ENCODE measurements at regions not wholly inside any gene's neighbourhood (a gene's known extent, or its start where the extent isn't known, plus 50 kb on each side); places are given as distances from the start of the nearest gene placed in this dataset.

- Mint-ChIP-seq H3K4me3 (no peak overlapping the region), H3K9me3 (ENCODE audit: insufficient read depth) (no peaks in the 10 kb centered on the region), H3K4me1 (ENCODE audit: low read depth) (no peaks in the 10 kb centered on the region), H3K27ac (no peak overlapping the region), H3K36me3 (ENCODE audit: low read depth) (no peaks in the 10 kb centered on the region), H3K27me3 (ENCODE audit: low read depth) (peaks cover 5% of the 10 kb centered on the region)
- DNase-seq (no peak), ATAC-seq (no peak)
- POLR2A ChIA-PET: no interaction called here
- CTCF ChIA-PET: no interaction called here
Observed at GRCh38 chr1:209444961-209445360, 138.6 kb upstream of the CAMK1G start.

DNA sequence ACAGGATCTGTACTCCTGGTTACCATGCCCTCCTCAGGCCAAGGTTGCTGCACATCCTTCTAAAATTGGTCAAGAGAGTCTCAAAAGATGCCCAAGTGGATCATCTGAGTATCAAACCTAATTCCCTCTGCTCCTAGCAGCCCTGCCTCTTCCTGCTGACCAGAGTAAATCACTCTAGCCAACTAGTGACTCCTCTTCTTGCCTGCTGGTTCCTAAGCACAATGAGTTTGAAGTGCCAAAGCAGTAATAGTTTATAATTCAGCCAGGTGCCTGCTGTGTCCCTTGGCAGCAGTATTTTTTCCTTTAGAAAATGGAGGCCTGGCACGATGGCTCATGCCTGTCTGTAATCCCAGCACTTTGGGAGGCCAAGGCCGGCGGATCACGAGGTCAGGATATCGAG lies 137.9 kb upstream of the CAMK1G start:
- Mint-ChIP-seq H3K4me3 (no peak overlapping the region), H3K27ac (no peak overlapping the region), H3K9me3 (ENCODE audit: insufficient read depth) (no peaks in the 10 kb centered on the region), H3K27me3 (ENCODE audit: low read depth) (peaks cover 3% of the 10 kb centered on the region), H3K36me3 (ENCODE audit: low read depth) (no peaks in the 10 kb centered on the region), H3K4me1 (ENCODE audit: low read depth) (no peaks in the 10 kb centered on the region)
- ChIA-PET CTCF (no interaction called here), POLR2A (no interaction called here)
- DNase-seq (no peak), ATAC-seq (no peak)

DNA sequence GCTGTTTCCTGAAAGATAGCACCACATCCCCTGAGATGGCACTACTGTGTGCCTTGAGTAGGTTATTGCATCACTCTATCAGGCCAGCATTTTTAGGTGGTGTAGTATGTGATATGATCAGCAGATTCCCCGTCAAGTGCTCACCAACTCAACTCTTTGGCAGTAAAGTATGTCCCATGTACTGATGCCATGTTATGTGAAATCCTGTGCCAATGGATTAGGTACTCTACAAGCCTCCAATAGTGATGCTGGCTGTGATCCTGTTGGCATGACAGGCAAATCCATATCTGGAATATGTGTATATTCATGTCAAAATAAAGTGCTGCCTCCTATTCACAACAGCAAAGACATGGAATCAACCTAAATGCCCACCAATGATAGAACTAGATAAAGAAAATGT lies 137.2 kb upstream of the CAMK1G start:
- Mint-ChIP-seq H3K4me3 (no peak overlapping the region), H3K27me3 (ENCODE audit: low read depth) (peaks cover 3% of the 10 kb centered on the region), H3K4me1 (ENCODE audit: low read depth) (no peaks in the 10 kb centered on the region), H3K36me3 (ENCODE audit: low read depth) (no peaks in the 10 kb centered on the region), H3K27ac (no peak overlapping the region), H3K9me3 (ENCODE audit: insufficient read depth) (no peaks in the 10 kb centered on the region)
- DNase-seq (no peak), ATAC-seq (no peak)
- CTCF ChIA-PET: no interaction called here
- POLR2A ChIA-PET: no interaction called here

DNA sequence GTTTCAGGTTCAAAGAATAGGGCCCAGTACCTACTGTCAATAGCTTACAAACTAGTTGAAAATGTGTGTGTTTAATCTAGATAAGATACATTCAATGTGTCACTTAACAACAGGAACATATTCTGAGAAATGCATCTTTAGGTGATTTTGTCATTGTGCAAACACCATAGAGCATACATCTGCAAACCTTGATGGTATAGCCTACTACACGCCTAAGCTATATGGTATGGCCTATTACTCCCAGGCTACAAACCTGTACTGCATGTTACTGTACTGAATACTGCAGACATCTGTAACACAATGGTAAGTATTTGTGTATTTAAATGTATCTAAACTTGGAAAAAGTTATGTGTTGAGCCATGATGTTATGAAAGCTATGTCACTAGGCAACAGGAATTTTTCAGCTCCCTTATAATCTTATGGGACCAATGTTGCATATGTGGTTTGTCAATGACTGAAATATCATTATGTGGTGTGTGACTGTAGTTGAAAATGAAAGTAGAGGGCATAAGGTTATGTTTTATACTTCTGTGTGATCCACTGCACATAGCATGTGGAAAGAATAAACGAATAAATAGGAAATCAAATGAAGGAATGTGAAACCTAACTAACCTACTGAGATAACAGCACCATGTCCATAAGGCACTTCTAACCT lies 129.0 kb upstream of the CAMK1G start:
- Mint-ChIP-seq H3K27me3 (ENCODE audit: low read depth) (peaks cover 8% of the 10 kb centered on the region), H3K27ac (no peak overlapping the region), H3K4me3 (no peak overlapping the region), H3K36me3 (ENCODE audit: low read depth) (no peaks in the 10 kb centered on the region), H3K4me1 (ENCODE audit: low read depth) (no peaks in the 10 kb centered on the region), H3K9me3 (ENCODE audit: insufficient read depth) (no peaks in the 10 kb centered on the region)
- ChIA-PET POLR2A (no interaction called here), CTCF (no interaction called here)
- DNase-seq (no peak), ATAC-seq (no peak)

GRCh38 chr1:209455145-209455544 lies 128.4 kb upstream of the CAMK1G start:
- H3K4me3 Mint-ChIP-seq: no peak overlapping the region
- ChIA-PET POLR2A (no interaction called here), CTCF (no interaction called here)
- no peak overlapping the region for H3K27ac Mint-ChIP-seq
- H3K27me3 Mint-ChIP-seq (ENCODE audit: low read depth): peaks cover 8% of the 10 kb centered on the region
- no peaks in the 10 kb centered on the region for H3K36me3 Mint-ChIP-seq (ENCODE audit: low read depth)
- no peaks in the 10 kb centered on the region for H3K9me3 Mint-ChIP-seq (ENCODE audit: insufficient read depth)
- no peaks in the 10 kb centered on the region for H3K4me1 Mint-ChIP-seq (ENCODE audit: low read depth)
- DNase-seq (no peak), ATAC-seq (no peak)

DNA sequence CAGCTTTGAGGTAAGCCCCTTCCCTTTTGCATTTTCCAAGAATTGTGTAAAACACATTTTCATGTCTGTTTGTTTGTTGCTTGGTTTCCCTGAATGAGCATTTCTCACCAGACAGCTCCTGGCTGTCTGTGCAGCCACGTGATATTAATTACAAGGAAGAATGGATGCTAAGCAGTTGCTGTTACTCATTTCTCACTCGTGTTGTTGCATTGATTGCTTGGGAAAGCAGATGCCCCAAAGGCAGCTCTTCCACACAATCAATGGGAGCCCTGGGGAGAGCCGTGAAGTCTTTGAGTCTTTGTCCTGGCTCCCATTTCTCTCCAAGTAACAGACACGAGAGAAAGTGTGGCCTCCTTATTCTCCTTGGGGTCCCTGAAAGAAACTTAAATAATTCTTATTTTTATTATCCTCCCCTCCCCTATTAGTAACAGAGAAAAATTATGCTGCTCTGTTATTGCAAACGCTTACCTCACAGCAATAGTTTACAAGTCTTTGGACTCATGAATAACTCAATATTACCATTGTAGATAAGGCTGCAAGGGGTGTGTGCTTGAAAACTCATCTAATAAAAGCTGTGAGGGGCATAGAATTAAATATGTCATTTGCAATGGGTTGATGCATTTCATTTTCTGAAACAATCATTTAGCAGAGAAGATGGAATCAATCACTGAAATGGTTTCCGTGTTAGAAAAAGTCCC lies 127.7 kb upstream of the CAMK1G start:
- no peak for ATAC-seq
- CTCF ChIA-PET: no interaction called here
- H3K9me3 Mint-ChIP-seq (ENCODE audit: insufficient read depth): no peaks in the 10 kb centered on the region
- no peaks in the 10 kb centered on the region for H3K4me1 Mint-ChIP-seq (ENCODE audit: low read depth)
- POLR2A ChIA-PET: no interaction called here
- H3K4me3 Mint-ChIP-seq: no peak overlapping the region
- H3K27ac Mint-ChIP-seq: no peak overlapping the region
- H3K36me3 Mint-ChIP-seq (ENCODE audit: low read depth): no peaks in the 10 kb centered on the region
- no peak for DNase-seq
- H3K27me3 Mint-ChIP-seq (ENCODE audit: low read depth): peaks cover 8% of the 10 kb centered on the region

- no peak for ATAC-seq
- CTCF ChIA-PET: no interaction called here
- Mint-ChIP-seq H3K27ac (no peak overlapping the region), H3K4me3 (no peak overlapping the region), H3K27me3 (ENCODE audit: low read depth) (peaks cover 13% of the 10 kb centered on the region), H3K4me1 (ENCODE audit: low read depth) (no peaks in the 10 kb centered on the region), H3K9me3 (ENCODE audit: insufficient read depth) (no peaks in the 10 kb centered on the region), H3K36me3 (ENCODE audit: low read depth) (no peaks in the 10 kb centered on the region)
- POLR2A ChIA-PET: no interaction called here
- DNase-seq: no peak
Observed at GRCh38 chr1:209456878-209457277, 126.6 kb upstream of the CAMK1G start.

DNA sequence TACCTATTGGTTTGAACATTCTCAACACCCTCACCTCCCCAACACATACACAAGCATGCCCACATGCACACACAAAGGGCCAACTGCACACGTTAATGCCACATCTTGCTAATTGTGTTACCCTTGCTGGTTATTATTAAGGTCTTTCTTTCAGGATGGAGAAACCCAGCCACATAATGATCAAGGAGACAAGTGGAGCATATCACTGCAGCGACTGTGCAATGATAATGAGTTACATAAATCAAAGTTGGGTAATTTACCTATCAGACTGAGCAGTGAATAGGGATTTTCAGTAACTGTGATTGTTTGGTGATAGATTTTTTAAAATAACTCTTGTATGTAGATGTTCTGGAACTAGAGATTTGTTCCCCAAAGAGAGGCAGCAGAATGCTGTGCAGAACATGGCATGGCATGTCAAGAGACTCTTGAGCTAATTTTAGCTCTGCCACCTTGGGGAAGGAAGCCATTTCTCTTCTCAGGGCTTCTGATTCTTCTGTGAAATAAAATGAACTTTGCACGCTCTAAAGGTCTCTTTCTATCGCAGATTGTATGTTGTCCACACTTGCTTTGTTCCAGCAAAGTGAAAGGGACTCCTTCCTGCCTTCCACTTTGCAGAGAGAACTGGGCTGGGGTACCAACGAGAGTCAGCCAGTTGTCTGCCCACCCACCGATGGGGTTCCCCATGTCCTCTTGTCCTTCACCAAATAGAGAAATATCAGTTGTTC lies 126.0 kb upstream of the CAMK1G start:
- CTCF ChIA-PET: no interaction called here
- DNase-seq: no peak

GRCh38 chr1:209458921-209459320 lies 124.6 kb upstream of the CAMK1G start:
- Mint-ChIP-seq H3K4me3 (no peak overlapping the region), H3K9me3 (ENCODE audit: insufficient read depth) (no peaks in the 10 kb centered on the region), H3K27ac (no peak overlapping the region), H3K27me3 (ENCODE audit: low read depth) (peaks cover 18% of the 10 kb centered on the region), H3K36me3 (ENCODE audit: low read depth) (no peaks in the 10 kb centered on the region), H3K4me1 (ENCODE audit: low read depth) (no peaks in the 10 kb centered on the region)
- ATAC-seq (no peak), DNase-seq (no peak)
- ChIA-PET CTCF (interaction anchor here (1.3 kb wide), 1 partner anchor 107 kb away, joined by 3 read pairs; no protein-coding TSS in a partner anchor), POLR2A (no interaction called here)

More for the DNA sequence above, 126.0 kb upstream of the CAMK1G start:
- H3K36me3 Mint-ChIP-seq (ENCODE audit: low read depth): no peaks in the 10 kb centered on the region
- peaks cover 18% of the 10 kb centered on the region for H3K27me3 Mint-ChIP-seq (ENCODE audit: low read depth)
- H3K9me3 Mint-ChIP-seq (ENCODE audit: insufficient read depth): no peaks in the 10 kb centered on the region
- no peak overlapping the region for H3K27ac Mint-ChIP-seq
- no peak overlapping the region for H3K4me3 Mint-ChIP-seq
- POLR2A ChIA-PET: no interaction called here
- H3K4me1 Mint-ChIP-seq (ENCODE audit: low read depth): no peaks in the 10 kb centered on the region
- ATAC-seq: no peak

DNA sequence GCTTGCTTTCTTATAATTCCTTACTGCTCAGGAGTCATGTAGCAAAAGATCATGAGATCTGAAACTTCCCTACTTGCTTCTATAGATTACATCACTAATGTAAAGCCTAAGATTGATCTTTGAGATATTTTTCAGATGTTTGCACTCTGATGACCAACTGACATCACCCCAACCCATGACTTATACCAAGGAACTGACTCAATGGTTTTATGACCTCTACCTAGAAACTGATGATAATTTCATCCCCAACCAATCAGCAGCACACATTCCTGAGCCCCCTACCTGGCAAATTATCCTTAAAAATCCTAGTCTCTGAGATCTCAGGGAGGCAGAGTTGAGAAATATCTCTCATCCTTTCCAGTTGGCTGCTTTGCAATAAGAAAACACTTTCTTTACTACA lies 122.3 kb upstream of the CAMK1G start:
- H3K36me3 Mint-ChIP-seq (ENCODE audit: low read depth): no peaks in the 10 kb centered on the region
- no peak overlapping the region for H3K27ac Mint-ChIP-seq
- H3K27me3 Mint-ChIP-seq (ENCODE audit: low read depth): peaks cover 18% of the 10 kb centered on the region
- CTCF ChIA-PET: no interaction called here
- POLR2A ChIA-PET: no interaction called here
- H3K9me3 Mint-ChIP-seq (ENCODE audit: insufficient read depth): no peaks in the 10 kb centered on the region
- no peak overlapping the region for H3K4me3 Mint-ChIP-seq
- DNase-seq: no peak
- H3K4me1 Mint-ChIP-seq (ENCODE audit: low read depth): no peaks in the 10 kb centered on the region
- no peak for ATAC-seq

DNA sequence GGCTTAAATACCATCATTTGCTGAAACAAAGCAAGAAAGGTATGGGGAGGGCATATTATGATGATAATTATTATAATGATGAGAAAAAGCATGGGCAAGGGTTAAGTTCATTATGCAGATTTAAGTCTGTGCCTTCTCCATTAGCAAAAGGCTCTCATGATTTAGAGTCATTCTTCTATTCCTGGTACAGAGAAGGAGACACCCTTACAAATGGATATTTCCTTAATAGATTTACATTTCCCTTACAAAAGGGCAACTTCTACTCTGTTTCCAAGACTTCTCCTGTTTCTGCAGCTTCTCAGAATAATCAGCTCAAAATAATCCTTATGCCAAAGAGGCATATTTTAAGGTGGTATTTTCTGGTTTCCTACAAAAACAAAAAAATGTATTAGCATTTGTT lies 121.1 kb upstream of the CAMK1G start:
- CTCF ChIA-PET: no interaction called here
- no peak overlapping the region for H3K27ac Mint-ChIP-seq
- no peak overlapping the region for H3K4me3 Mint-ChIP-seq
- POLR2A ChIA-PET: no interaction called here
- no peaks in the 10 kb centered on the region for H3K36me3 Mint-ChIP-seq (ENCODE audit: low read depth)
- DNase-seq (no peak), ATAC-seq (no peak)
- H3K27me3 Mint-ChIP-seq (ENCODE audit: low read depth): peaks cover 15% of the 10 kb centered on the region
- H3K4me1 Mint-ChIP-seq (ENCODE audit: low read depth): no peaks in the 10 kb centered on the region
- no peaks in the 10 kb centered on the region for H3K9me3 Mint-ChIP-seq (ENCODE audit: insufficient read depth)

DNA sequence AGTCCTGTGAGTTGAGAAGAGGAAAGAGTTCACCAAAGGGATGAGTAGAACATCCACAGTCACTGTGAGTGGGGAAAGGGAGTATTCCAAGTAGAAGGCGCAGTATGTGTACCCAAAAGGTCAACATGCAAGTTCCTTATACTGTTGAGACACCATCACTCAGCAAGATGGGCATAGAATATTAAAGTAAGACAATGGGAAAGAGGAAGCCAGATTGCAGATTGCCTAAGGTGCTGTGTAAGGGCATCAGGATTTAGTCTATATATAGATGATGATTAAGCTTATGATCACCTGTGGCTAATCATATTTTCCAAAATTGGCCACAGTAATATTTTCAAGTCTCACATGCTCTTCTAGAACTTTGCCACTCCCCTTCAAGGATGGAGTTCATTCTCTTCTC lies 120.1 kb upstream of the CAMK1G start:
- POLR2A ChIA-PET: no interaction called here
- H3K27me3 Mint-ChIP-seq (ENCODE audit: low read depth): peaks cover 17% of the 10 kb centered on the region
- CTCF ChIA-PET: no interaction called here
- no peaks in the 10 kb centered on the region for H3K4me1 Mint-ChIP-seq (ENCODE audit: low read depth)
- ATAC-seq (no peak), DNase-seq (no peak)
- H3K4me3 Mint-ChIP-seq: no peak overlapping the region
- H3K27ac Mint-ChIP-seq: no peak overlapping the region
- no peaks in the 10 kb centered on the region for H3K9me3 Mint-ChIP-seq (ENCODE audit: insufficient read depth)
- no peaks in the 10 kb centered on the region for H3K36me3 Mint-ChIP-seq (ENCODE audit: low read depth)
